Endometrium (tissue), 2 donors: ENCODE measurements at regions not wholly inside any gene's neighbourhood (a gene's known extent, or its start where the extent isn't known, plus 50 kb on each side); places are given as distances from the start of the nearest gene placed in this dataset.

Source experiments
- FAIRE-seq: peaks from 2 replicates; lab custom pipeline; 2012; peaks lifted over from hg19 to GRCh38; lab: Jason Lieb, UNC
- donor health status: control.
- donor health status: control.

DNA sequence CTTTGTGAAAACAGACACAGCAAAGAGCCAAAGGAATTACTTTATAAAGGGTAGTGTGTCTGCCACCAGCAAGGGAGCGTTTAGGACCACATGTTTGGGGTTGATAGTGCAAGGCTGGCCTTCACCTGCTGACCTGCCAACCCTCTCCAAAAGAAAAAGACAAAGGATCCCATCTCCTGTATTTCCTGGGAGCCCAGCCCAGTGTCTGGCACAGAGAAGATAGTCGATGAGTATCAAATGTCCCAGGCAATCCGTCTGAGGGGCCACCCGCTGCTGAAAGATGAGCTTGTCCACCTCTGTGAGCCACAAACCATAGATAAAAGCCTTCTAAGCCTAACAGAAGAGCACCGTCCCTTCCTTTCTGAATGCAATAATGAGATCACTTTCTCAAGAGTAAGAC is 154.8 kb upstream of the CTNNB1 start:
- FAIRE-seq: no peak

DNA sequence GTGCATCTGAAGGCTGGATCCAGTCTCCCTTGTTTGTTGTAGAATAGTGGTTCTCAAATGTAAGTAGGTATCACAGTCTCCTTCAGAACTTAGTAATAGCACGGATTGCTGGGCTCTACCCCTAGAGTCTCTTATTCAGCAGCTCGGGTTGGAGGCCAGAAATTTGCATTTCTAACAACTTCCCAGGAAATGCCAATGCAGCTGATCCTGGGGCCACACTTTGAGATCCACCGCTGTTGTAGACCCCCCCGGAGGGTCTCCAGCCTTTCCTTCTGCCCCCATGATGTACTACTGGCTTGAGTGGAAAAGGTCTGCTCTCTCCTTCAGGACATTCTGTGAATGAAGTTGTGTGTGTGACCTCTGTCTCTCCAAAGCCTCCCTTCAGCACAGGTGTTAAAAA is 153.8 kb upstream of the CTNNB1 start:
- FAIRE-seq: no peak

DNA sequence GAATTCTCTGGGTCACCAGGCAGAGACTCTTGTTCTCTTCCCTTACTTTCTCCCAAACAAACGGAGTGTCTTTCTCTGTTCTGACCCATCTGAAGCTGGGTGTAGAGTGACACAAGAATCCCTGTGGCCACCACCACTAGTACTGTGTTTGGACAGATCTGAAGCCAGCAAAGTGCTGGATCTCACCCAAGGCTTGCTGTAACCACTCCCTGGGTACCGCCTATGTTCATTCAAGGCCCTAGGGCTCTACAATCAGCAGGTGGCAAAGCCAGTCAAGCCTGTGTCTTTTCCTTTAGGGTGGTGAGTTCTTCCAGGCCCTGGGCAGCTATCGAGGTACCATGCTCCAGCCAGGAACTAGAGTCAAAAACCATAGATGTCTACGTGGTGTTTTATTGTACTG is 149.2 kb upstream of the CTNNB1 start:
- no peak for FAIRE-seq

DNA sequence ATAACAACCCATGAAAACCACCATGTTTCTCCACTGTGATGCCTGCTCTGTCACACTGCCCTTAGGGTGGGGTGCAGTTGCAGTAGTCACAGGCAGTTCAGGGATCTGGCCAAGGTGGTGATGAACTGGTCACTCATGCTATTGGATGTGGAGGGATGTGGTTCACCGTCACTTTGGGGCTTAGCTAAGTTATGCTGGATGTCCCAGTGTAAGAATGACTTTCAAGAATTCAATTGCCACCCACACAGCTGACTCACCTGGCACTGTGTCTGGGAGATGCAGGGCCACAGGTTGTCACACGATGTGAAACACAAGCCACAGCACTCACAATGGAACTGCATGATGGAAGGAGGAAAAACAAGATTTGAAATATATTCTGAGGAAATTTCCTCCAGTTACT is 146.1 kb upstream of the CTNNB1 start:
- no peak for FAIRE-seq

DNA sequence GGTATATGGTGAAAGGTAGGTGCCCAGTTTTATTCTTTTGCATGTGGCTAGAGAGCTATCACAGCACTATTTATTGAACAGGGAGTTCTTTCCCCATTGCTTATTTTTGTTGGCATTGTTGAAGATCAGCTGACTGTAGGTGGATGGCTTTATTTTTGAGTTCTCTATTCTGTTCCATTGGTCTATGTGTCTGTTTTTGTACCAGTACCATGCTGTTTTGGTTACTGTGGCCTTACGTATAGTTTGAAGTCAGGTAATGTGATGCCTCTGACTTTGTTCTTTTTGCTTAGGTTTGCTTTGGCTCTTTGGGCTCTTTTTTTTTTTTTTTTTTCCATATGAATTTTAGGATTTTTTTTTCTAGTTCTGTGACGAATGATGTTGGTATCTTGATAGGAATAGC is 139.2 kb upstream of the CTNNB1 start:
- no peak for FAIRE-seq

DNA sequence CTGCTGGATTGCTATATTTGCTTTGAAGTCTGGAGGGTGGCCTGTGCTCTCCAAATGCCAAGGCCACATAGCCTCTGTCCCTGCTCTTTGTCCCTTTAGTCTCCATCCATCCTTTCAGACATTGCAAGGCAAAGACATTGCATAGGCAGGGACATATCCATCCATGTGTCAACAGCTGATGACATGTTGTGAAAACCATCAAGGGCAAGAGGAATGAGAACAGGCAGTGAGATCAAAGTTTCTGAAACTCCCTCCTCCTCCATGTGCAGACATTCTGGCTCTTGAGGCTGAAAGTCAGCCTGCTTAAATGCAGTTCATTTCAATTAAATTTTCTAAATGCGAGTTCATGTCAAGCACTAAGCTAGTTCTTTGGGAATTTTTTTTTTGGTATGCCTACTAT is 135.2 kb upstream of the CTNNB1 start:
- no peak for FAIRE-seq

DNA sequence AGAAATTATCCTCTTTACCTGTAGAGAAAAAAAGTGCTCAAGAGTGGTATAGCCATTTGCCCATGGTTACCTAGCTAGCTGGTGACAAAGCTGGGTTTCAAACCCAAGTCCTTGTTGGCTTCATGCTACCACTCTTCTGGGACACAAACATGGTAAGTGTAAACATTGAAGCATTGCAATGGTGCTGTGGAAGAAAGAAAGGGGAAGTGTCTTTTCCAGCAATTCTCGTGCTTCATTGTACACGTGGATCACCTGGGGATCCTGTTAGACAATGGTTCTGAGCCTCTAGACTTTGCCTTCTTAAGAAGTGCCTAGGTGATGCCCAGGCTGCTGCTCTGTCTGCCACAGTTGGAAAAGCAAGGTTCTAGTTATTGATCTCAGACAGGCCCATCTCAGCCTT is 134.8 kb upstream of the CTNNB1 start:
- FAIRE-seq: no peak

DNA sequence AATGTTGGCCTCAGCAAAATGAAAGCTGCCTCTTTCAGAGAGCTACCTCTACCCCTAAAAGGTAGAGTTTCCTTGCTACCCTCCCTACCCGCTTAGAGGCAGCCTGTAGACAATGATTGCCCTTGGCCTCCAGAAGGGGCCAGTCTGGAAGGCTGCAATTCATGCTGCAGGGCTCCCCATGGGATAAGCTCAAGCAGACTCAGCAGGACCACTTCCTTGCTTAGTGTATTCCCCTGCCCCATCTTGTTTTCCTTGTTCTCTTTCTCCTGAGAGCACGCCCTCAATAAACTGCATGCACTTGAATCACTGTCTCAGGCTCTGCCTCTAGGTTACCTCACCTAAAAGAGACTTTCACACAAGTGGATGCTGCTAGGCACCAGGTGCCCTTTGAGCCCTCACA is 134.0 kb upstream of the CTNNB1 start:
- no peak for FAIRE-seq

DNA sequence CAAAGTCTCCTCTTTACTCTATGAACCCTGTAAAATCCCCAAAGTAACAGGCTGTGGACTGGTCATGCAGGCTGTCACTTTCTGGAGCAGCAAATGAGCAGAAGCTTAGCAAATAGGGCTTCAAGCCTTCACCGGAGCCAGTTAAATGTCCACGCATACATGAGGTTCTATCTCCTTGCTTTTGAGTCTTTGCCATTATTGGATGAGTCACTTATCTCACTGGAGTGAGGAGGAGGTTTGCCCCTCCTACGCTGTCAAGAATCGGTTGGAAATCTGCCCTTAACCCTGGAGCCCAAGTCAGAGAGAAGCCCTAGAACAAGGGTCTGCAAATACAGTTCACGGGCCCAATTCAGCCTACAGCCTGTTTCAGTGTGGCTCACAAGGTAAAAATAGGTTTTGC is 126.1 kb upstream of the CTNNB1 start:
- FAIRE-seq: no peak

DNA sequence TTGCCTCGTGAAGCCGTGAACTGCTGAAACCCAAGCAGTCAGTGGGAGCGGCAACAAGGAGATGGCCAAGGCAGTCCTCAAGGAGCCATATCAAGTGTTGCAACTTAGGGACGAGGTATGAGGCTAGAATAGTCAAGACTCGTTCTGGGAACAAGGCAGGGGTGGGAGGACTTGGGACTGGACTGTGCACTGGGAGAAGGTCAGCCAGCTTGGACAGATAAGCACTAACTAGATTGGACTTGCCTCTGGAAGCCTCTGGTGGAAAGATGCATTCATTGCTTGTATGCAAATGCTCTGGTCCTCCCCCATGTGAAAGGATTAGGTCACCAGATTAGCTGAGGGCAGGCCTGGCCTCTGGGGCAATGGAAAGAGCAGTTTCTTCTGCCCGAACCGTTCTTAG is 123.3 kb upstream of the CTNNB1 start:
- no peak for FAIRE-seq

DNA sequence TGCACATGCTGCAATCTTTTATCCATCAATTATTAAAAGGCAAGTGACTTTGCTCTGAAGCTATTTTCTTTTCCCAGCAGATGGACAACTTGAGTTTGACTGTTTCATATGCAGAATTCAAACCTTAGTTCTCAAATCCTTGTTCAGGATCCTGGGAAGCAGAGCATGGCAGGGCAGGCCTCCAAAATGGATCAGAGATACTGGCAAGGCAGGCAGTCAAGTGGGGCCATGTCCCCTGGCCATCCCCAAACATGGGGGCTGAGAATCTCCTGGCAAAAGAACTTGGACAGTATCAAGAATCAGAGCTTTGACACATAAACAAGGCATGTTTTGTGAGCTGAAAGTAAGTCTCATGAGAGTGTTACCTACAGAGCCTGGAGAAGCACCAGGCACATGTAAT is 122.9 kb upstream of the CTNNB1 start:
- FAIRE-seq: no peak

DNA sequence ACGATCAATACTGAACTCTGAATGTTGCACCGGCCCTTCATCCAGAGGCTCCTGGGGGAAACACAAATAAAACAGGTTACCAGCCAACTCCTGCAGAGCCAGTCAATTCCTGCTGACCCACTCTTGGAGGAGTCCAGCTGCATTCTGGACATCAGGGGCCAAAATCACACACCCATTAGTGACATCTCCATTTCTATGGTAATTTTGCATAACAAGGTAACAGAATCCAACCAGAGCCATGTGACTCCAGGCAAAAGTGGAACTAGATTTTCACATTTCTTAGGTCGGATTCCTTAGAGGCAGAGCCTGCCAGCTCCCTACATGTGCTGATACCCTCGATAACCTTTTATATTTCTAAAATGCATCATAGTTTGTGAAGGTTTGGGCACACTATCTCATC is 119.2 kb upstream of the CTNNB1 start:
- no peak for FAIRE-seq

DNA sequence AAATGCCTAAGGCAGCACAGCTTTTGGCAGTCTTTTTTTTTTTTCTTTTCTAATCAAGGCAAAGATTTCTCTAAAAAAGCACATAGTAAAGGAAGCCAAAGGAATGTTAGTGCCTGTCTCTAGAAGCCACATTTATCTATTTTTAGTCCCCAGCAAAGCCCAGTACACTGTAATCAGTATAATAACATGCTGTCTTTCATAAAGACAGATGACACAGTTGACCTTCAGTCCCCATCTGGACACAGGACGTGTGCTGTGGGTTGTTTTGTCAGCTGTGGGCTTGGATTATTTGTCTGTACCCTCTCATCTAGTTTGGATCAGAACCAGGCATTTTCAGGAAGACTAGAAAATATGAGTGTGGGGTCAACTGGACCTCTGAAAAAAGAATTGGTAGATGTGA is 110.4 kb upstream of the CTNNB1 start:
- no peak for FAIRE-seq

DNA sequence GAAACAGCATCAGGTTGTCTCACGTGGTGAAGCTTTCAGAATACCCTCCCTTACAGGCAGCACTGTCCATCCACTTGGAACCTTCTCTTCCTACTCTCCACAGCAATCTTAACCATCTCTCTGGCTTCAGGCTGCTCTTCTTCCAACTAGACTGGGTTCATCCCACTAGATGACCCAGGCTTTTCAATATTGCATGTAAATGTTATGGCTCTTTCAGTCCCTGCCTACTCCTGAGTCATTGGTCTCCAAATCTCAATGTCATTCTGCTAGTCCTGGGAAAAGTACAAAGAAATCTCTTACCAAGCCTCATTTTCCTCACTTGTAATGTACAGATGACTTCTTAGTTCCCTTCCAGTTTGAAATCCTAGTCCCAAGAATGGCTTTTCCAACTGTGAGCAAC is 109.7 kb upstream of the CTNNB1 start:
- FAIRE-seq: no peak

DNA sequence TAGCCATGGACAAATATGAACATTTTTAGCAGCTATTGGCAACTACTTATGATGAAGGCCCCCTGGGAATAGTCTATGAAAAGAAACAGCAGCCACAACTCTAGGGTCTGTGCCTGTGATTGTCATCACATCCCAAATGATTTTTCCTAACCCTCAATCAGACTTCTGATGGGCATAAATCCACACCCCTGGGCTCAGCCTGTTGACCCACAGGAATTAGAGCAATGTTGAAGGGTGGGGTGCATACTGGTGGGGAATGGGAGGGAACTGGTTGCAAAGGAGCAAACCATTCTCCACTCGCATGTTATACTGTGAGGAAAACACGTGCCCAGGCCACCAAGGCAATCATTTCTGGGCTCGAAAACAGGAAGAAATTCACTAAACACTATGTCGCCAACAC is 106.5 kb upstream of the CTNNB1 start:
- FAIRE-seq: no peak

DNA sequence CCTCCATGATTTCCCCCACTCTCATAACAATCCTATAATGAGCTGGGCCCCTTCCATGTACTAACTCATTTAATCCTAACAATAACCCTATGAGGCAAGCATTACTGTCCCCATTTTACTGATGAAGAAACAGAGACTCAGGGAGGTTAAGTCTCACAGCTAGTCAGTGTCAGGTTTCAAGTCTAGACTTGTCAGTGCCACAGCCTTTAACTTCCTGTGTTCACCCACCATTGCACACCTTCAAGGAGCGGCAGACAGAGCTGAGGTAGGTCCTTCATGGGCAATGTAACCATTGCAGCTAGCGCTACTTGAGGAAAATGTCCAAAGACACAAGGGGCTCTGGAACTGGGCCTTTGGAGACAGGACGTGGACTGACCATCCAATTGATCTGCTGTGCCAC is 105.8 kb upstream of the CTNNB1 start:
- no peak for FAIRE-seq

DNA sequence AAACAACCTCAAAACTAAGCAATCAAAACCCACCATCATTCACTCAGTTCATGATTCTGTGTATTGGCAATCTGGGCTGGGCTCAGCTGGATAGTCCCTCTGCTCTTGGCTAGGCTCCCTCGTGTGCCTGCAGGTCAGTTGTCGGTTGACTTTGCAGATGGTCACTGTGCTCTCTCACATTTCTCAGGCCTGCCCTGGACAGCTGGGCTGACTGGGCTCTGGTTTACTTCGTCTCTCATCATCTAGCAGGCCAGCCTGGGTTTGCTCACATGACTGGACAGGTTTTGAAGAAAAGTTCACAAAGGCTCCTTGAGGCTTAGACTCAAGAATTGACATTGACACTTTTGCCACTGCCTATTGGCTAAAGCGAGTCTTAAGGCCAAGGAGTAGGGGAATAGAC is 105.0 kb upstream of the CTNNB1 start:
- FAIRE-seq: no peak

DNA sequence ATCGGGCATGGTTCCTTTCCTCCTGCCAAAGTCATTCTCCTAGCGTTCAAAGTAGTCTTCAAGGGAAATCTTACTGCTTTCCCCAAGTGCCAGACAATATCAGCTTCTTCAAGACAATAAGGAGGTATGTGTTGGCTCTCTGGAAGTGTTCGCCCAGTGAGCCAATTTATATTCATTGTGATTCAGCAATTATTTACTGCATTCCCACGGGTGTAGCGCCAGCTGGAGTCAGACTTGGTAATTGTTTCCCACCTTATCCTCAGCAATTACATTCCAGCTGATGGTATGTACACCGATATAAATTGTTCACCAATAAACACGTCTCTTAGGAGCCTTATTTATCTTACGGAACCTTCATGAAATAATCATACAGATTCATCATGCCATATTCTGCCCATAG is 103.6 kb upstream of the CTNNB1 start:
- no peak for FAIRE-seq

DNA sequence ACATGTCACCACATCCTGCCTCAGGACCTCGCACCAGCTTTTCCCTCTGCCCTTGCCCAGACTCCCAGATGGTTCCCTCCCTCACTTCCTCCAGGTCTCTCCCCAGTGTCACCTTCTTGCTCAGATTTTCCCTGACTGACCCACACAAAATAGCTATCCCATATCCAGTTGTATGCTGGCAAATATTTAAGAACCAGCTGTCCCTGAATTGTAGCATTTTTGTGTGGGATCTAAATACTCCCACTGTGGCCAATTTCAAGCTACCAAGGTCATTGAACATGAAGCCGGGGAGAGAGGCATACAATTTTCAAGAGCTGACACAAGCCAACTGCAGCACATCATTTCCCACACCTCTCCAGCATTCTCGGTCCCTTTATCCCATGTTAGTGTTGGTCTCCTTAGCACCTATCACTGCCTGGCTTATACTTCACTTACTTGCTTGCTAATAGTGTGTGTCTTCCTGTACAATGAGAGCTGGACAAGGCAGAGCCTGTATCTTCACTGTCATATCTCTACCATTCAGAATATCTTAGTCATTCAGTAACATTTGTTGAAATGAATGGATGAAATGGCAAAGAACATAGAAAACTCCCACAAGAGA is 101.3 kb upstream of the CTNNB1 start:
- no peak for FAIRE-seq

DNA sequence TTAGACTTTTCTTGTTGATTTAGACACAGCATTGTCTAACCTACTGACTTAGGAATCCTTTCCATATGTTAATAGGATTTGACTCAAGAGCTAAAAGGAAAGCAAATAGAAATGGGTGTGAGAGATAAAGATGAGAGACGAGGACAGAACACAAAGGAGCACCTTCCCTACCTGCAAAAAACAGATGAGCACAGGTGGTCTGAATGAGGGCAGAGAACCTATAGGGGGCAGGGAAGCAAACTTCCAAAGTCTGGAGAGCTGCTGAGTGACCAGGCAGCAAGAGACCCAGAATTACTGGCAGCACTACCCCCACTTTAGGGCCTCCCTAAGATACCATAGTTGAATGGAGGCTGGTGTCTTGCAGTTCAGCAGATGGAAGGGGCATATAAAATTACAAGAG is 98.1 kb upstream of the CTNNB1 start:
- no peak for FAIRE-seq

DNA sequence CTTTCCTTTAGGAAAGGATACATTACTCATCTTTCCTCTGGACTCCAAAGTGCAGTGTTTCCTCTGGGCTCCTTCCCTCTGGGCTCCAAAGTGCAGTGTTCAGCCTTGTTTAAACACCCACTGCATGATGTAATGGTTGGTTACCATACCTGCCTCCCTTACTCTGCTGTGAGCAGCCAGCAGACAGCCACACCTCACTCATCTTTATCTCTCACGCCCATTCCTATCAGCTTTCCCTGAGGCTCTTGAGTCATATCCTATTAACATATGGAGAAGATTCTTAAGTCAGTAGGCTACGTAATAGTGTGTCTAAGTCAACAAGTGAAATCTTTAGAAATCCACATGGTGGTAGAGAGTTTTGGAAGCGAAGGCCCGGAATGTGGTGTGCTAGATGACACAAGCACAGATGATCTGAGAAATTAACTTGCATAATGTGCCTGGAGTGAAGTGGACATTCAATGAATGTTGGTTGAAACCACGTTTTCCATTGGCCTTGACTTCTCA is 97.2 kb upstream of the CTNNB1 start:
- no peak for FAIRE-seq

DNA sequence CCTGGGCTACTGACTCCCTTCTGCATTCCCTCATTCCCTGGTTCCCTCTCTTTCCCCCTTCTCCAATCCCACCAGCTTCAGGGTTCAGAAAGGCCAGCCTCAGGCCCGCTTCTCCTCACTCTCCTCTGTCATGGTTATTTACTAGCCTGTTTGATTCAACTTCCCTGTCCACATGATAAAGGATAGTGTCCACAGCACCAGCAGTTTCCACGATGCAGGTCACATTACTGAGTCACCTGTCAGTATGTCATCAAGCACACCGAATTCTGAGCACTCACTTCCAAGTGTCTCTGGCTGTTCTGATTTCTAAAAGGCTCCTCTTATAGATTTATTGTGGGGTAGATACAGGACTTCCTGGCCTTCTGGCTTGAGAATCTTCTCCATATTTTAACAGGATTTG is 96.6 kb upstream of the CTNNB1 start:
- FAIRE-seq: no peak

DNA sequence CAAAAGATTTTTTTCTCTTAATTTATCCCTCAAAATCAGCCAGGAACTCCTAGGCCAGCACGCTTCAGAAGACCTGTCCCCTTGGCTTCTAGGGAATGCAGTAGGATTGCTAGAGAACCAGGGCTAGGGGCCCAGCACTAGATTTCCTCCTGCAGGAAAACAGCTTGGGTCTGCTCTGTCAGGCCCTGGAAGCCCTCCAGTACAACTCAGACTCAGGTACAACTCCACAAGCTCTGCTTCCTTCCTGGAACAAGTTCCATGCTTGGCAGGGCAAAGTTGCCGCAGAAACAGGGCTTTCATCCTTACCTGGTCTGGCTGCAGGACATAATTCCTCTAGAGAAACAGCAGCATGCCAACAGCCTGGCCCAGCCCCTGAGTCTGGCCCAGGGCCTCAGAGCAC is 96.1 kb upstream of the CTNNB1 start:
- no peak for FAIRE-seq

DNA sequence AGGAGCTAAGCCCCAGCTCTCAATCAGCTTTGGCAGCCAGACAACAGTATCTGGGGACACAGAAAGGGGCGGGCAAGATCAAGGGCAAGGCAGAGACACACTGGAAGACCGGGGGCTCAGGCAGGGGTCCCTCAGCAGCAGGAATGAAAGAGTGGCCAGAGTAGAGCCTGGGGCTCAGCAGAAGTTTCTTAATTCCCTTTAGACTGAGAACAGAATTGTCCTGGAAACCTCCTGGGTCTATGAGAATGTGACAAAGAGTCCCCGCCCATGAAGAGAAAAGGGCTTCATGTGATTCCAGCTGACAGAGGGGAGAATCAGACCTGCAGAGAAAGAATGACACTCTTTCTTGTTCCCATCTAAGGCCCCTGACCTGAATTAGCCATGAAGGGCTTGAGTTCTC is 95.2 kb upstream of the CTNNB1 start:
- FAIRE-seq: no peak

DNA sequence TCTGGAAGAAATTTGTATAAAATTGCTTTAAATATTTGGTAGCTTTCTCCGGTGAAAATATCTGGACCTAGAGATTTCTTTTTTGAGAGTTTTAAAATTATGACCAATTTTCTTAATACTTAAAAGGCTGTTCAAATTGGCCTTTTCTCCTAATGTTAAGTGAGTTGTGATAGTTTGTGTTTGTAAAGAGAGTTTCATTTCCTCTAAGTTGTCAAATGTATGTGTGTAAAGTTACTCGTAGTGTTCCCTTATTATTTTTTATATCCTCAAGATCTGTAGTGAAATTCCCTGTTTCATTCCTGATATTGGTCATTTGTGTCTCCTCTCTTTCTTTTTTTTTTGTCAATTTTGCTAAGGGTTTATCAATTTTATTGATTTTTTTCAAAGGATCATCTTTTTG is 92.6 kb upstream of the CTNNB1 start:
- no peak for FAIRE-seq
